Keratinocyte (primary cell): ENCODE measurements at regions not wholly inside any gene's neighbourhood (a gene's known extent, or its start where the extent isn't known, plus 50 kb on each side); places are given as distances from the start of the nearest gene placed in this dataset.

ENCODE experiments used
- DNase-seq: peaks from one replicate; pipeline ENCODE4 v3.0.0-alpha.2; 2011; ENCODE audit warnings: low read depth, missing footprints, low spot score
- FAIRE-seq: peaks from 2 replicates; lab custom pipeline; 2011; peaks lifted over from hg19 to GRCh38; lab: Jason Lieb, UNC
- H2AFZ ChIP-seq: 2 replicates; pipeline ENCODE4 v1.6.0; 2012; ENCODE audit warnings: low read length, control low read depth, inconsistent platforms; ENCODE audit not compliant: control insufficient read depth
- H3K27ac ChIP-seq: 2 replicates; pipeline ENCODE4 v1.5.1; 2011; ENCODE audit warnings: low read length; ENCODE audit not compliant: control insufficient read depth, insufficient read depth
- H3K27me3 ChIP-seq: 3 replicates; pipeline ENCODE4 v1.6.0; 2011; ENCODE audit warnings: low read length; ENCODE audit not compliant: control insufficient read depth, insufficient read depth; ENCODE audit errors: extremely low read depth
- H3K36me3 ChIP-seq, 2 experiments: 2 replicates in 1 of 2; 3 replicates in 1 of 2; pipeline ENCODE4 v1.5.1; 2011; ENCODE audit warnings: low read length in 2 of 2, mild to moderate bottlenecking in 1 of 2; ENCODE audit not compliant: control insufficient read depth in 2 of 2, insufficient read depth in 2 of 2; ENCODE audit errors: extremely low read depth in 1 of 2
- H3K4me1 ChIP-seq: 3 replicates; pipeline ENCODE4 v1.5.1; 2011; ENCODE audit warnings: low read length; ENCODE audit not compliant: control insufficient read depth, insufficient read depth; ENCODE audit errors: extremely low read depth
- H3K4me2 ChIP-seq: 3 replicates; pipeline ENCODE4 v1.6.0; 2011; ENCODE audit warnings: low read depth, low read length; ENCODE audit not compliant: control insufficient read depth, insufficient read depth; ENCODE audit errors: extremely low read depth
- H3K4me3 ChIP-seq, 3 experiments: fragments of 200-600 bp in 1 of 3; sonication (generic) in 1 of 3; 2 replicates in 2 of 3; 3 replicates in 1 of 3; pipeline ENCODE4 v1.5.1; 2011 to 2016; ENCODE audit warnings: low read length in 3 of 3, mild to moderate bottlenecking in 3 of 3, control low read depth in 2 of 3, inconsistent platforms in 1 of 3, low read depth in 1 of 3, mixed read lengths in 1 of 3, mixed run types in 1 of 3, moderate library complexity in 1 of 3; ENCODE audit not compliant: control insufficient read depth in 2 of 3, insufficient read depth in 2 of 3; ENCODE audit errors: extremely low read depth in 1 of 3
- H3K79me2 ChIP-seq: 2 replicates; pipeline ENCODE4 v1.6.0; 2012; ENCODE audit warnings: low read length; ENCODE audit not compliant: control insufficient read depth, insufficient read depth
- H3K9ac ChIP-seq: 3 replicates; pipeline ENCODE4 v1.6.0; 2011; ENCODE audit warnings: low read length; ENCODE audit not compliant: control insufficient read depth, insufficient read depth; ENCODE audit errors: extremely low read depth
- H3K9me1 ChIP-seq: 3 replicates; pipeline ENCODE4 v1.6.0; 2011; ENCODE audit warnings: low read length; ENCODE audit not compliant: control insufficient read depth, insufficient read depth; ENCODE audit errors: extremely low read depth
- H3K9me3 ChIP-seq: 2 replicates; pipeline ENCODE4 v1.5.1; 2012; ENCODE audit warnings: low read depth, low read length; ENCODE audit not compliant: control insufficient read depth
- H4K20me1 ChIP-seq: 3 replicates; pipeline ENCODE4 v1.6.0; 2011; ENCODE audit warnings: low read length; ENCODE audit not compliant: control insufficient read depth, insufficient read depth; ENCODE audit errors: extremely low read depth
- CTCF ChIP-seq, 3 experiments: IDR thresholded peaks in 1 of 3; conservative IDR thresholded peaks in 1 of 3; optimal IDR thresholded peaks in 1 of 3; 2 replicates in 2 of 3; 3 replicates in 1 of 3; pipeline versions ENCODE3 to v1.5.1; 2011; ENCODE audit warnings: low read length in 3 of 3, mild to moderate bottlenecking in 3 of 3, moderate library complexity in 2 of 3, control low read depth in 1 of 3, inconsistent platforms in 1 of 3; ENCODE audit not compliant: insufficient read depth in 2 of 3; ENCODE audit errors: extremely low read depth in 1 of 3
- EZH2 ChIP-seq: IDR thresholded peaks from one replicate; pipeline ENCODE4 v1.6.1; 2012; ENCODE audit warnings: inconsistent platforms, mild to moderate bottlenecking, low read length, moderate library complexity
- dilution Hi-C: fragments of 300-500 bp; cut with MboI; formaldehyde crosslinking; loops from one replicate; pipeline ENCODE4 v1.7.0; 2020; ENCODE audit warnings: low sequenced_read_pairs; ENCODE audit not compliant: extremely low pct_ligation_motif_present

- no peak for FAIRE-seq
These were observed 541.1 kb downstream of the NR2F1-AS1 start for GRCh38 chr5:93039888-93040287.

GRCh38 chr5:93034621-93035590 lies 546.1 kb downstream of the NR2F1-AS1 start:
- Histone ChIP-seq H3K9me1 (no peaks in the 10 kb centered on the region), H3K9me3 (no peaks in the 10 kb centered on the region), H3K4me3 (no peak overlapping the region), H3K27me3 (no peaks in the 10 kb centered on the region), H3K4me1 (no peaks in the 10 kb centered on the region), H3K27ac (no peak overlapping the region), H4K20me1 (no peaks in the 10 kb centered on the region), H2AFZ (no peak overlapping the region), H3K79me2 (no peaks in the 10 kb centered on the region), H3K36me3 (no peaks in the 10 kb centered on the region), H3K9ac (no peak overlapping the region), H3K4me2 (no peak overlapping the region)
- FAIRE-seq: no peak
- TF ChIP-seq CTCF (optimal IDR thresholded peaks at IDR 0.05 in 1 of 3, IDR thresholded peaks at IDR 0.05 in 1 of 3, conservative IDR thresholded peaks at IDR 0.05 in 1 of 3; ENCODE audit: extremely low read depth in 1 of 3, insufficient read depth in 2 of 3, low read length in 3 of 3): no peak
- TF ChIP-seq EZH2: no peak
- dilution Hi-C loops: no loop called here
- no peak for DNase-seq

More at GRCh38 chr5:93039888-93040287, 541.1 kb downstream of the NR2F1-AS1 start:
- no peak overlapping the region for H2AFZ ChIP-seq
- TF ChIP-seq CTCF (optimal IDR thresholded peaks at IDR 0.05 in 1 of 3, IDR thresholded peaks at IDR 0.05 in 1 of 3, conservative IDR thresholded peaks at IDR 0.05 in 1 of 3; ENCODE audit: extremely low read depth in 1 of 3, insufficient read depth in 2 of 3, low read length in 3 of 3): no peak
- DNase-seq: no peak
- no peaks in the 10 kb centered on the region for H3K36me3 ChIP-seq
- no peak overlapping the region for H3K9ac ChIP-seq
- no peaks in the 10 kb centered on the region for H3K9me1 ChIP-seq
- no peaks in the 10 kb centered on the region for H3K4me1 ChIP-seq
- no peaks in the 10 kb centered on the region for H3K27me3 ChIP-seq
- H3K4me2 ChIP-seq: no peak overlapping the region
- no peaks in the 10 kb centered on the region for H3K9me3 ChIP-seq
- no peaks in the 10 kb centered on the region for H4K20me1 ChIP-seq
- dilution Hi-C loops: no loop called here
- no peaks in the 10 kb centered on the region for H3K79me2 ChIP-seq
- no peak overlapping the region for H3K4me3 ChIP-seq
- H3K27ac ChIP-seq: no peak overlapping the region
